Epithelial cell of esophagus (primary cell): ENCODE measurements at regions not wholly inside any gene's neighbourhood (a gene's known extent, or its start where the extent isn't known, plus 50 kb on each side); places are given as distances from the start of the nearest gene placed in this dataset.

Experiments
- DNase-seq: peaks from one replicate; pipeline ENCODE4 v3.0.0; 2010; ENCODE audit warnings: low read depth
- H3K4me3 ChIP-seq: 2 replicates; pipeline ENCODE4 v1.5.1; 2011; ENCODE audit warnings: mild to moderate bottlenecking, low read length, control low read depth
- CTCF ChIP-seq: IDR thresholded peaks from 2 replicates; pipeline ENCODE4 v1.5.1; 2011; ENCODE audit warnings: low read depth, mild to moderate bottlenecking, low read length, control low read depth, inconsistent platforms; ENCODE audit not compliant: insufficient read depth; ENCODE audit errors: missing control alignments

GRCh38 chr3:182385356-182385755 lies 407.9 kb upstream of the ATP11B start:
- no peak for TF ChIP-seq CTCF
- DNase-seq = no peak
- H3K4me3 ChIP-seq = no peak overlapping the region

- peak; percentile 25 for DNase-seq
- no peak overlapping the region for H3K4me3 ChIP-seq
- no peak for TF ChIP-seq CTCF
Observed at GRCh38 chr3:182388506-182388905, 404.8 kb upstream of the ATP11B start.

- no peak overlapping the region for H3K4me3 ChIP-seq
- DNase-seq = peak; percentile 98
- no peak for TF ChIP-seq CTCF
Observed at GRCh38 chr3:182389071-182389815, 404.1 kb upstream of the ATP11B start.

GRCh38 chr3:182390421-182390820 lies 402.9 kb upstream of the ATP11B start:
- TF ChIP-seq CTCF = no peak
- H3K4me3 ChIP-seq = no peak overlapping the region
- no peak for DNase-seq

- peak; percentile 12 for TF ChIP-seq CTCF
- no peak for DNase-seq
Observed at GRCh38 chr3:182392182-182392937, 400.9 kb upstream of the ATP11B start.

GRCh38 chr3:182393151-182393550 lies 400.2 kb upstream of the ATP11B start:
- H3K4me3 ChIP-seq = no peak overlapping the region
- TF ChIP-seq CTCF = no peak
- no peak for DNase-seq

More at GRCh38 chr3:182392182-182392937, 400.9 kb upstream of the ATP11B start:
- H3K4me3 ChIP-seq = no peak overlapping the region
